GOT3 (cell line): ENCODE measurements at regions not wholly inside any gene's neighbourhood (a gene's known extent, or its start where the extent isn't known, plus 50 kb on each side); places are given as distances from the start of the nearest gene placed in this dataset.

Experiments
- DNase-seq: peaks from one replicate; lab custom pipeline; 2025; ENCODE audit warnings: mixed read lengths; lab: John Stamatoyannopoulos, UW

DNA sequence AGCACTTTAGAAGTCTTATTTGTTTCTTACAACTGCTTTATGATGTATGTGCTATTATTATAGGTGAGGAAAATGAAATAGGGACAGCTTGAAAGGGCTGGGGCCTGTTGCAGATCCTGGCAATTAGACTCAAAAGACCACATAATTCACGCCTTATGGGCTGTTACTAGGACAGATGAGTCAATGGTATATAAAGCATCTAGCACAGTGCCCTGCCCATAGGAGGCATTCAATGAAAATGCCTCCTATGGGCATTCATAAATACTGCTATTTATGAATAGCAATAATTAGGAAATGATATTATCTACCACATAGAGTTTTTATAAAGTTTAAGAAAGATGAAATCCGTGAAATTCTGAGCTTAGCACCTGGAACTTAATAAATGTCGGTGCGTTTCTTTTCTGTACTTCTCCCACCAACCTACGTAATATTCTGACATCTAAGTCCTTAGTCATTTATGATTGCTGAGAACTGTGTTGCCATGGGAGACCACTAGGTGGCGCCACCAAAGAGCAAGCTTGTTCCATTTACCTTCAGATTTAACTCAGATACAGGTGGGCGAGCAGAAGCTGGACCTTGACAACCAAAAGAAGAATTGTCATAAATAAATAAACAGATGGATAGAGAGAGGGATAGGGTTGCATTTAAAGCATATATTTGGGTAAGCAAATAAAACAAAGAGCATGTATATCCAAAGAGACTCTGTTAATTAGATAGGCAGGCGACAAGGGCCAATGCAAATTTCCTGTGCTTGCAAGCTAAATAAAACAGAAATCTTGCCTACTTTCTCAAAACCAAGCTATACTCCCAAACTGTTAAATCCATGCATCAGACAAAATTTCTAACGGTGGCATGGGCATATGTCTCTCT lies 699.9 kb downstream of the INHBA start:
- DNase-seq = no peak

DNA sequence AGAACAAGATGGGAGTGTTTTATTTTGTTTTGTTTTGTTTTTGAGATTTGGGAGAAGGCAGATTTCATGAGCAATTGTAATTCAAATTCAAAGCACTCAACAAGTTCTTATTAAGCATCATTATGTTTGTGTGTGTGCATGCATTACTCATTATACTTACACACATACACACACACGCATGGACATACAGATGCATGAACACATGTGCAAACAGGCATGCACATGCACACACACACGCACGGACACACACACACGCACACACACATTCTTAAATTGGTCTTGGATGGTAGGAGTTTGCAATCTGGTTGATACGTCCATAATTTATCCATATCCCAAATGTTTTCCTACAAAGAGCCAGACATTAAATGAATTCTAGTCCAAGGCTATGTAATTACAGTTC lies 702.8 kb downstream of the INHBA start:
- DNase-seq = no peak

GRCh38 chr7:40996233-40996677 lies 706.6 kb downstream of the INHBA start:
- DNase-seq = no peak

DNA sequence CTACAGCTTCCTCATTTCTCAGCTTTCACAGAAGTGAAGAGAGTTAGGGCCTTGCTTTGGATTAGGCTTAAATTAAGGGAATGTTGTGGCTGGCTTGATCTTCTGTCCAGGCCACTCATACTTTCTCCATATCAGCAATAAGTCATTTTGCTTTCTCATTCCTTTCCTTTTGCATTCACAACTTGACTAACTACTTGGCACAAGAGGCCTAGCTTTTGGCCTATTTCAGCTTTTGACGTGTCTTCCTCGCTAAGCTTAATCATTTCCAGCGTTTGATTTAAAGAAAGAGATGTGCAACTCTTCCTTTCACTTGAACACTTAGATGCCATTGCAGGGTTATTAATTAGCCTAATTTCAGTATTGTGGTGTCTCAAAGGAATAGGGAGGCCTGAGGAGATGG lies 712.0 kb downstream of the INHBA start:
- no peak for DNase-seq

- DNase-seq = no peak
These were observed 715.3 kb downstream of the INHBA start for GRCh38 chr7:40987571-40987970.

- no peak for DNase-seq
These were observed 716.5 kb downstream of the INHBA start for GRCh38 chr7:40986351-40986873.

DNA sequence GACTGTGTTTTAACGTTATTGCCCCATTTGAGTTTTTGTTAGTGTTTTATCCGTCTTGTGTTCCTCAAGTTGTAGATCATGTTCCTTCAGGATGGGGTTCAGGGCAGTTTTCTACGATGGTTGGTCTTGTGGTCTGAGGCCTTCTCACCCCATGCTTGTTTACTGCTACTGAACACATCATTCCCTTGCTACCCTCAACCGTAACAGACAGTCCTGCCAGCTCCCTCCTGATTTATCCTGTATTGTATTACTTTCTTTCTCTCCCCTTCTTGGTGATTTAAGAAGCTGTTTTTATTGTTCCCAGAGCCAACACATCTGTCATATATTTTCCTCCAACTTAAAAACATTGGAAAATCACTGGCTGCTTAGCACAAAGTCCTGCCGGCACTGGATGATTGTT lies 719.8 kb downstream of the INHBA start:
- DNase-seq = no peak

DNA sequence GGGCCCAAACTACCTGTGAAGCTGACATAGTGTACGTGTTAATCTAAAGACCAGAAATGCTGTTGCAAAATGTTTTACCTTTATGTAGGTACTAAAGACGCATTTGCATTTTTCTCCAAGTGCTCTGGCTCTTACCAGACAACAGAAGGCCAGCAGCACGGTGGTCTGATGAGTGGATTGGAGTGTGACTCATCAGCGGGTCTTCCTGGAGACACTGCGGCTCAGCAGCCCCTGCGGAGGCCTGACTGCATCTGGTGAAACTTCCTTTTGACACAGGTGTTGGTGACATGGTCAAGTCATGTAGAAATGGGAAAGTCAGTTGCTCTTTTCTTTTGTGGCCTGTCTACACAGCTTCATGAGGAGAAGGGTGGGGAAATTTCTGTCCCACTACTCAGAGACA lies 723.6 kb downstream of the INHBA start:
- DNase-seq = no peak

- DNase-seq = no peak
These were observed 724.8 kb downstream of the INHBA start for GRCh38 chr7:40978047-40978446.

DNA sequence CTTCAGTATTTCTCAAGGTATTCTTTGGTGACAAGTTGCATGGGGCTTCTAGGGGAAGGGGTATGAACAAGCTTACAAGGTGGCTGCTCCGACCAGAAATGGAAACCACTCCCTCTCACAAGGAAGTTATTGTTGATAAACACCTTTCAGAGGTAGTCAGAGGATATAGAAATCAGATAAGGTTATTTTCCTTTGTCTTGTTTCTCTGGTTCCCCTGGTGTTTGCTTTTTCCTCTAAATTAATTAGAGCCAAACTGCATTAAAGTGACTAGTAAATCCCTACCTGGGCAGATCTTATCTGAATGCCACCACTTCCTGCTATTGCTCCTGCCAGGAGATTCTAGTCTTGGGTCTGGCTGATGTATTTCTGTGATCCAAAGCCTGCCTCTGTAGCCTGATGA lies 725.4 kb downstream of the INHBA start:
- no peak for DNase-seq

- no peak for DNase-seq
These were observed 730.5 kb downstream of the INHBA start for GRCh38 chr7:40972426-40972825.

- DNase-seq = no peak
These were observed 733.2 kb downstream of the INHBA start for GRCh38 chr7:40969641-40970040.

GRCh38 chr7:40966693-40967092 lies 736.2 kb downstream of the INHBA start:
- no peak for DNase-seq

- DNase-seq = no peak
These were observed 737.1 kb downstream of the INHBA start for GRCh38 chr7:40965774-40966173.

DNA sequence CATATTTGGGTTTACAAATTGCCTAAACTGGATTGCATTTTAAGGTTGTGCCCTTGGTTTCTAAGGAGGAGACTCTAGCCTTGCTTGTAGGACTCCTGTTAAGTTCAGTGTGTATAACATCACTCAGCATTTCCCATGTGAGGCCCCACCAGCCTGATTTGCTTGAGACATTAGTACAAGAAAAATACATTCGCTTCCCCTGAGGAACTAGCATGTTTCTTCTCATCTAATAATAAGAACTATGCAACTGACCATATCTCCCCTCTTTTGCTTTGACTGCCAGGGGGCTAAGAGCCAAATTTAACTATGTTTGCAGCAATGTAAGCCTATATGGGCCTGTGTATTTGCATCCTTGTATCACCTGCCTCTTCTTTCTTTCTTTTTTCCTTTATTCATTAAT lies 737.9 kb downstream of the INHBA start:
- DNase-seq = no peak

DNA sequence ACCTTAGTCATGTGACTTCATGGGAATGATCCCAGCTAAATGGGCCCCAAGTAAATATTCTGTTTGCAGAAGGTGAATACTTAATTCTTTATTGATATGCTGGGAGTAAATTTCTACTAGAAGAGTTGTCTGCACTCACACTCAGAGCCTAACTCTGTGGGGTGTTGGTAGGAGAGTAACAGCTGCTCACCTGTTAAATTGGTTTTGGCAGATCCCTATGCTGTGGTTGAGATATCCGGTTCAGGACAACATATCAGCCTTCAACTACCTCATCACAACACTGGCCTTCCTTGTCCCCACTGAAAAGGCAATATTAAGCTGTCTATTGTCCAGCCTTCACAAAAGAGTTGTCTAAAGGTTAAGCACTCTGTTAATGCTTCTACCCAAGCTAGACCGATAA lies 738.3 kb downstream of the INHBA start:
- DNase-seq = no peak

DNA sequence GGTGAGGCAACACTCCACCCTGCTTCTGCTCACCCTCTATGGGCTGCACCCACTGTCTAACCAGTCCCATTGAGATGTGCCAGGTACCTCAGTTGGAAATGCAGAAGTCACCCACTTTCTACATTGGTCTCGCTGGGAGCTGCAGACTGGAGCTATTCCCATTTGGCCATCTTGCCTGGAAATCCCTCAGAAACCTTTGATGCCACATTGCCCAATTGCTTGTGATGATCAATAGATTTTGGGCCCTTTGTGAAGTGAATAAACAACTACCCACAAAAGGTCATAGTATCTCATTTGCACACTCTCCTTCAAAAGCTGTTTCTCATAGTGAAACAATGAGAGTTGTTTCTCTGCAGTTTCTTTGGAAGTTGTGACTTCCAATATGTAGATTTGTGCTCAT lies 742.9 kb downstream of the INHBA start:
- no peak for DNase-seq

GRCh38 chr7:40948239-40948638 lies 754.7 kb downstream of the INHBA start:
- no peak for DNase-seq

DNA sequence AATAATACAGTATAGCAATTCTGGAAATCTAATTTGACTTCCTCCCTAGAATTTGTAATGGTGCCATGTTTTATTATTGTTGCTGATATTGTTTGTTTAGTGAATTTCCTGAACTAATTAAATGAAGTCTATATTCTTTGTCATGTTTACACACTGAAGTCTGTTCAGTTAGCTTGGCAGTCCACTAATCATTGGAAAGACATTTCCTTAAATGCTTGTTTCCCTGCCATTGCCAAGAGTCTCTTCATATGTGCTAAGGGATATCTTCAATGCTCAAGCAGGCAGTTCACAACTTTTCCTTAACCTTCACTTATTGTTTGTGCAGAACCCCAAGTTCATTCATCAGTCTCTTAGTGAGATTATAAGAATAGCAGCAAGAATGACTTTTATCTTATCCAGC lies 755.3 kb downstream of the INHBA start:
- no peak for DNase-seq

GRCh38 chr7:40946549-40946948 lies 756.3 kb downstream of the INHBA start:
- DNase-seq = no peak

- no peak for DNase-seq
These were observed 757.1 kb downstream of the INHBA start for GRCh38 chr7:40945788-40946187.

- no peak for DNase-seq
These were observed 757.8 kb downstream of the INHBA start for GRCh38 chr7:40944981-40945585.

DNA sequence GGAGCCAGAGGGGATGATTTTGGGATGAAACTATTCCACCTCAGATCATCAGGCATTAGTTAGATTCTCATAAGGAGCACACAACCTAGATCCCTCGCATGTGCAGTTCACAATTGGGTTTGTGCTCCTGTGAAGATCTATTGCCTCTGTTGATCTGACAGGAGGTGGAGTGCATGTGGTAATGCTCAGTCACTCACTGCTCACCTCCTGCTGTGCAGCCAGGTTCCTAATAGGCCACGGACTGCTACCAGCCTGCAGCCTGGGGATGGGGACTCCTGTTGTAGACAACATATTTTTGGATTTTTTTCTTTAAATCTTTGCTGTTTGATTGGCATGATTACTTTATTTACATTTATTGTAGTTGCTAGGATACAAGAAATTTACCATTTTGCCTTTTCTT lies 765.0 kb downstream of the INHBA start:
- DNase-seq = no peak
